Uterus (tissue), 2 donors: ENCODE measurements at regions not wholly inside any gene's neighbourhood (a gene's known extent, or its start where the extent isn't known, plus 50 kb on each side); places are given as distances from the start of the nearest gene placed in this dataset.

Experiments used
- CTCF ChIP-seq, 4 experiments: fragments of 200-600 bp in 2 of 4; fragments of 450-650 bp in 2 of 4; sonication (generic) in 2 of 4; IDR thresholded peaks; one replicate each; pipeline ENCODE4 v1.5.1; 2016 to 2019; ENCODE audit warnings: antibody characterized with exemption in 4 of 4, mild to moderate bottlenecking in 2 of 4, moderate library complexity in 1 of 4
- POLR2A ChIP-seq, 2 donors: fragments of 450-650 bp; IDR thresholded peaks; one replicate each; pipeline ENCODE4 v1.6.1; 2016; ENCODE audit warnings: antibody characterized with exemption in 2 of 2, mild to moderate bottlenecking in 1 of 2, moderate library complexity in 1 of 2

DNA sequence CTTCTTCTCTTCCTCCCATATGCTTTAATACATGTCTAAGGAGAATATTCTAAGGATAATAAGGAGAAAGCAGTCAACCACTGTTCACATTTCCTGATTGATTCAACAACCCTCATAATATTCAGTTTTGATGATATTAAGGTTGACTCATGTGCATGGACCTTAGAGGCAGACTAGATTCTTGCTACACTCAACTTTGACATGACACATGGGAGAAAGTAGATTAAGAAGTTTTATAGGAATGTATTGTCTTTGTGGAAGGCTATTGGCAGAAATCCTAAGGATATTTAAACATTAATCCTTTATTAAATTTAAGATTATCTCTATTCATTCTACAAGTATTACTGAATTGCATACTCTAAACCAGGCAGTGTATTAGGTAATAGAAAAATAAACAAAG lies 309.1 kb upstream of the CYRIA start:
- TF ChIP-seq POLR2A (IDR thresholded peaks at IDR 0.05) (no peak), CTCF (IDR thresholded peaks at IDR 0.05) (no peak)
